HG02610 (cell line): ENCODE measurements at regions not wholly inside any gene's neighbourhood (a gene's known extent, or its start where the extent isn't known, plus 50 kb on each side); places are given as distances from the start of the nearest gene placed in this dataset.
"Not testable (repeated sequence)": the region's sequence is repeated elsewhere in the genome, so short reads cannot be mapped to it uniquely, and the experiment has no call there.

Source experiments
- ATAC-seq: cut with Tn5 transposase; IDR thresholded peaks from one replicate; pipeline ENCODE4 v1.9.1; 2021; ENCODE audit warnings: mild to moderate bottlenecking, moderate library complexity; ENCODE audit not compliant: unreplicated experiment

GRCh38 chr12:86543716-86544115 lies 287.5 kb upstream of the MGAT4C start:
- ATAC-seq, result no peak

- no peak for ATAC-seq
Measured at GRCh38 chr12:86530996-86531655, 274.9 kb upstream of the MGAT4C start.

- no peak for ATAC-seq
Measured at GRCh38 chr12:86526060-86526595, 269.9 kb upstream of the MGAT4C start.

- no peak for ATAC-seq
Measured at GRCh38 chr12:86523844-86524243, 267.7 kb upstream of the MGAT4C start.

GRCh38 chr12:86521870-86522269 lies 265.7 kb upstream of the MGAT4C start:
- no peak for ATAC-seq

GRCh38 chr12:86513226-86513625 lies 257.0 kb upstream of the MGAT4C start:
- ATAC-seq, result no peak

GRCh38 chr12:86496595-86496994 lies 240.4 kb upstream of the MGAT4C start:
- ATAC-seq, result no peak

GRCh38 chr12:86484473-86484872 lies 228.3 kb upstream of the MGAT4C start:
- no peak for ATAC-seq

GRCh38 chr12:86473231-86473630 lies 217.0 kb upstream of the MGAT4C start:
- ATAC-seq, result no peak

- no peak for ATAC-seq
Measured at GRCh38 chr12:86456776-86457175, 200.6 kb upstream of the MGAT4C start.

- no peak for ATAC-seq
Measured at GRCh38 chr12:86456241-86456640, 200.1 kb upstream of the MGAT4C start.

GRCh38 chr12:86445356-86445755 lies 189.2 kb upstream of the MGAT4C start:
- ATAC-seq, result no peak

- ATAC-seq, result no peak
Measured at GRCh38 chr12:86435053-86435452, 178.9 kb upstream of the MGAT4C start.

- no peak for ATAC-seq
Measured at GRCh38 chr12:86429824-86430223, 173.6 kb upstream of the MGAT4C start.

- ATAC-seq, result no peak
Measured at GRCh38 chr12:86421333-86421732, 165.1 kb upstream of the MGAT4C start.

GRCh38 chr12:86414201-86414600 lies 158.0 kb upstream of the MGAT4C start:
- ATAC-seq, result no peak

GRCh38 chr12:86411710-86412109 lies 155.5 kb upstream of the MGAT4C start:
- no peak for ATAC-seq

GRCh38 chr12:86407620-86408208 lies 151.5 kb upstream of the MGAT4C start:
- ATAC-seq, result no peak

- ATAC-seq, result no peak
Measured at GRCh38 chr12:86389949-86390348, 133.8 kb upstream of the MGAT4C start.

- no peak for ATAC-seq
Measured at GRCh38 chr12:86387591-86388145, 131.5 kb upstream of the MGAT4C start.

- ATAC-seq, result not testable (repeated sequence)
Measured at GRCh38 chr12:86383759-86384158, 127.6 kb upstream of the MGAT4C start.

- ATAC-seq, result no peak
Measured at GRCh38 chr12:86379337-86379736, 123.1 kb upstream of the MGAT4C start.
